A673 (cell line): ENCODE measurements at regions not wholly inside any gene's neighbourhood (a gene's known extent, or its start where the extent isn't known, plus 50 kb on each side); places are given as distances from the start of the nearest gene placed in this dataset.

Experiments
- BruUV-seq: library from RNA; stranded (reverse); fragments of 400-500 nt; replicated peaks from 2 replicates; lab custom pipeline; 2021; lab: Mats Ljungman, UMichigan
- CTCF ChIA-PET: fragments of 300-600 bp; sonication (Branson Sonifier 250); formaldehyde crosslinking; loops from one replicate; lab custom pipeline; 2022; ENCODE audit warnings: antibody characterized with exemption; lab: Charles Lee
- POLR2A ChIA-PET: fragments of 300-600 bp; sonication (Branson Sonifier 250); formaldehyde crosslinking; loops from one replicate; lab custom pipeline; 2022; ENCODE audit warnings: antibody characterized with exemption; ENCODE audit not compliant: low non-redundant PET; lab: Charles Lee
- DNase-seq: peaks from one replicate; pipeline ENCODE4 v3.0.0-alpha.2; 2015; ENCODE audit warnings: low spot score
- H3K27ac ChIP-seq: fragments of 200-600 bp; sonication (generic); 2 replicates; pipeline ENCODE4 v1.5.1; 2016; ENCODE audit warnings: mixed run types, low read depth, mild to moderate bottlenecking, mixed read lengths, antibody characterized with exemption, low read length; ENCODE audit not compliant: poor library complexity, severe bottlenecking
- H3K27me3 ChIP-seq: fragments of 200-600 bp; sonication (generic); replicated peaks from 2 replicates; pipeline ENCODE4 v1.6.1; 2017; ENCODE audit warnings: mixed run types, low read depth, mild to moderate bottlenecking, mixed read lengths, antibody characterized with exemption, low read length; ENCODE audit not compliant: insufficient read depth, poor library complexity
- H3K36me3 ChIP-seq: fragments of 200-600 bp; sonication (generic); 2 replicates; pipeline ENCODE4 v1.6.1; 2016; ENCODE audit warnings: mixed run types, mild to moderate bottlenecking, mixed read lengths, antibody characterized with exemption, low read length; ENCODE audit not compliant: insufficient read depth, poor library complexity, severe bottlenecking
- H3K4me1 ChIP-seq: fragments of 200-600 bp; sonication (generic); 2 replicates; pipeline ENCODE4 v1.6.1; 2017; ENCODE audit warnings: mixed run types, mild to moderate bottlenecking, mixed read lengths, antibody characterized with exemption, low read length; ENCODE audit not compliant: insufficient read depth, poor library complexity, severe bottlenecking
- H3K4me3 ChIP-seq: fragments of 200-600 bp; sonication (generic); 2 replicates; pipeline ENCODE4 v1.5.1; 2016; ENCODE audit warnings: low read depth, mixed run types, mild to moderate bottlenecking, mixed read lengths, low read length; ENCODE audit not compliant: poor library complexity, severe bottlenecking
- H3K9me3 ChIP-seq: fragments of 200-600 bp; sonication (generic); 2 replicates; pipeline ENCODE4 v1.6.1; 2016; ENCODE audit warnings: mixed run types, low read depth, mild to moderate bottlenecking, mixed read lengths, antibody characterized with exemption, low read length; ENCODE audit not compliant: poor library complexity, severe bottlenecking
- EZH2 ChIP-seq: fragments of 200-600 bp; sonication (generic); IDR thresholded peaks from 2 replicates; pipeline ENCODE4 v1.6.1; 2017; ENCODE audit warnings: borderline replicate concordance, low read depth, mild to moderate bottlenecking, mixed read lengths, antibody characterized with exemption, low read length; ENCODE audit not compliant: poor library complexity, severe bottlenecking
- intact Hi-C: fragments of 100-400 bp; cut with micrococcal nuclease; formaldehyde crosslinking; loops from one replicate; pipeline ENCODE4 v1.10.0; 2022; ENCODE audit not compliant: unreplicated experiment
- TF ChIP-seq, protein P1 (sequence below): fragments of 300-800, 200-600 bp; sonication (generic); conservative IDR thresholded peaks from 2 replicates; pipeline ENCODE4 v1.5.1; 2017; ENCODE audit warnings: low read depth, mild to moderate bottlenecking, antibody characterized with exemption, low read length, moderate library complexity, mixed read lengths

DNA sequence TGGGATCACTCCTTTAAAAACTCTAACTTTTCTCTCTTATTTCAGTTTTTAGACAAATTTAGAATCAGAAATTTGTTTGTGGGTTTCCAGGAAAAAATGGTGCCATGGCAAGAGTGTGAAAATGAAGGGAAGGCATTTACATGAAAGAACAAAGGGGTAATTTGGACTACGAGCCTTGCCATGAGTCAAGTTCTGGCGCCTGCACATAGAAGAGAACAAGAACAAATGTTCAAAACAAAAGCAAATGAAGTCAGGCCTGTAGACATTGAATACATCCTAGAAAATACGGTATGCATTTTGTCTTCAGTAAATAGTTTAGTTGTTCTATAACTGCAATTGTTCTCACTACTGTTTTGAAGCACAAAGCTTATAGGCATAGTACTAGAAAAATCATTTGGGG lies 1390.5 kb downstream of the EFNB2 start:
- intact Hi-C loops: no loop called here
- Histone ChIP-seq H3K4me1 (no peaks in the 10 kb centered on the region), H3K9me3 (no peaks in the 10 kb centered on the region), H3K27ac (no peak overlapping the region), H3K27me3 (no peaks in the 10 kb centered on the region), H3K4me3 (no peak overlapping the region), H3K36me3 (no peaks in the 10 kb centered on the region)
- TF ChIP-seq, protein P1, sequence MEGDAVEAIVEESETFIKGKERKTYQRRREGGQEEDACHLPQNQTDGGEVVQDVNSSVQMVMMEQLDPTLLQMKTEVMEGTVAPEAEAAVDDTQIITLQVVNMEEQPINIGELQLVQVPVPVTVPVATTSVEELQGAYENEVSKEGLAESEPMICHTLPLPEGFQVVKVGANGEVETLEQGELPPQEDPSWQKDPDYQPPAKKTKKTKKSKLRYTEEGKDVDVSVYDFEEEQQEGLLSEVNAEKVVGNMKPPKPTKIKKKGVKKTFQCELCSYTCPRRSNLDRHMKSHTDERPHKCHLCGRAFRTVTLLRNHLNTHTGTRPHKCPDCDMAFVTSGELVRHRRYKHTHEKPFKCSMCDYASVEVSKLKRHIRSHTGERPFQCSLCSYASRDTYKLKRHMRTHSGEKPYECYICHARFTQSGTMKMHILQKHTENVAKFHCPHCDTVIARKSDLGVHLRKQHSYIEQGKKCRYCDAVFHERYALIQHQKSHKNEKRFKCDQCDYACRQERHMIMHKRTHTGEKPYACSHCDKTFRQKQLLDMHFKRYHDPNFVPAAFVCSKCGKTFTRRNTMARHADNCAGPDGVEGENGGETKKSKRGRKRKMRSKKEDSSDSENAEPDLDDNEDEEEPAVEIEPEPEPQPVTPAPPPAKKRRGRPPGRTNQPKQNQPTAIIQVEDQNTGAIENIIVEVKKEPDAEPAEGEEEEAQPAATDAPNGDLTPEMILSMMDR: no peak
- TF ChIP-seq EZH2: no peak
- POLR2A ChIA-PET: no interaction called here
- no peak for DNase-seq
- CTCF ChIA-PET: interaction anchor here (0.7 kb wide), 1 partner anchor 450 kb away, joined by 3 read pairs; no protein-coding TSS in a partner anchor
- BruUV-seq: no TSS peak

DNA sequence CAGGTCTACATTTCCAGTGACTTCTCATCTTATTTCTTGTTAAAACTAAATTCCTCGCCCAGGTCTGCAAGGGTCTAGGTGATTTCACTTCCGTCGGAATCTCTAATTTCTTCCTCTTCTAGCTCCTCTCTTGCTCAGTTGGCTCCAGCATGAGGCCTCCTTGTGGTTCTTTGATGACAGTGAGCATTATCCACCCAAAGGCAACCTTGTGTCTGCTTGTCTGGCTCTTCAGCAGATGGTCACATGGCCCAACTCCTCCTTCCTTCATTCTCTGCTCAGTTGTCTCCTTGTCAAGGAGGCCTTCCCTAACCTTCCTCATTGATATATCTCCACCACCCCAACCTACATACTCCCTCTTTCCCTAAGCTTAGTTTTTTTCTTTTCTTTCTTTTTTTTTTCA lies 1391.4 kb downstream of the EFNB2 start:
- Histone ChIP-seq H3K4me1 (no peaks in the 10 kb centered on the region), H3K4me3 (no peak overlapping the region), H3K36me3 (no peaks in the 10 kb centered on the region), H3K27me3 (no peaks in the 10 kb centered on the region), H3K27ac (no peak overlapping the region), H3K9me3 (no peaks in the 10 kb centered on the region)
- ChIA-PET CTCF (interaction anchor here (0.7 kb wide), 1 partner anchor 449 kb away, joined by 3 read pairs; no protein-coding TSS in a partner anchor), POLR2A (no interaction called here)
- BruUV-seq: no TSS peak
- TF ChIP-seq, protein P1: no peak
- no peak for TF ChIP-seq EZH2
- DNase-seq: no peak
- intact Hi-C loops: no loop called here

DNA sequence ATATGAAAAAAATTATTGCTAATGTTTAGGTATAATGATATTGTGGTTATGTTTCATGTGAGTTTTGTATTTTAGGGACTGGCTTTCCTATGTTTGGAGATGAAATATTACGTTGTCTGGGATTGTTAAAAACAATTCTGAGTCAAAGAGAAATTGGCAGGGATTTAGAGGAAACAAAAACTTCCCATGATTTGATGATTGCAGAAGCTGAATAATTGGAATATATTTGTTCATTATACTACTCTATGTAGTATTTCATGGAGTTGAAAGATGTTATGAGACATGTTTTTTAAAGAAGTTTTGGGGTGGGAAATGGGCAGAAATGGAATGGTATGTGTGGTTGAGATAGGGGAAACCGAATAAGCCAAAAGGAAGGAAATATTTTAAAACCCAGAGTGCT lies 1392.9 kb downstream of the EFNB2 start:
- no TSS peak for BruUV-seq
- Histone ChIP-seq H3K9me3 (no peaks in the 10 kb centered on the region), H3K27ac (no peak overlapping the region), H3K4me1 (no peaks in the 10 kb centered on the region), H3K27me3 (no peaks in the 10 kb centered on the region), H3K4me3 (no peak overlapping the region), H3K36me3 (no peaks in the 10 kb centered on the region)
- TF ChIP-seq, protein P1: no peak
- no peak for TF ChIP-seq EZH2
- CTCF ChIA-PET: no interaction called here
- POLR2A ChIA-PET: no interaction called here
- intact Hi-C loops: no loop called here
- no peak for DNase-seq
